H9 (cell line): ENCODE measurements at regions not wholly inside any gene's neighbourhood (a gene's known extent, or its start where the extent isn't known, plus 50 kb on each side); places are given as distances from the start of the nearest gene placed in this dataset.

Experiments used
- DNase-seq: peaks from one replicate; pipeline ENCODE4 v3.0.0-alpha.2; 2017
- H2AFZ ChIP-seq: one replicate; pipeline ENCODE4 v1.6.1; 2013; ENCODE audit warnings: mild to moderate bottlenecking, low read length, control low read depth, moderate library complexity
- H2AK5ac ChIP-seq: 2 replicates; pipeline ENCODE4 v1.6.1; 2013; ENCODE audit warnings: low read length, control low read depth, mixed read lengths; ENCODE audit not compliant: insufficient read length
- H2BK120ac ChIP-seq: one replicate; pipeline ENCODE4 v1.6.1; 2013; ENCODE audit warnings: low read depth, mild to moderate bottlenecking, low read length, control low read depth, inconsistent platforms; ENCODE audit not compliant: poor library complexity, severe bottlenecking
- H2BK12ac ChIP-seq: 2 replicates; pipeline ENCODE4 v1.6.1; 2013; ENCODE audit warnings: low read length, control low read depth, mixed read lengths, low read depth; ENCODE audit not compliant: insufficient read length
- H2BK15ac ChIP-seq: 2 replicates; pipeline ENCODE4 v1.6.1; 2013; ENCODE audit warnings: low read depth, low read length, control low read depth
- H2BK20ac ChIP-seq: one replicate; pipeline ENCODE4 v1.6.1; 2013; ENCODE audit warnings: low read depth, mild to moderate bottlenecking, low read length, control low read depth, inconsistent platforms; ENCODE audit not compliant: poor library complexity, severe bottlenecking
- H2BK5ac ChIP-seq: 2 replicates; pipeline ENCODE4 v1.6.1; 2013; ENCODE audit warnings: low read length, control low read depth, mixed read lengths; ENCODE audit not compliant: insufficient read length
- H3K14ac ChIP-seq: 2 replicates; pipeline ENCODE4 v1.6.1; 2013; ENCODE audit warnings: low read length, control low read depth; ENCODE audit not compliant: insufficient read depth
- H3K18ac ChIP-seq: 2 replicates; pipeline ENCODE4 v1.6.1; 2013; ENCODE audit warnings: low read depth, mild to moderate bottlenecking, mixed read lengths, low read length, control low read depth; ENCODE audit not compliant: insufficient read length
- H3K23ac ChIP-seq: 2 replicates; pipeline ENCODE4 v1.6.1; 2013; ENCODE audit warnings: low read length, control low read depth, mixed read lengths, low read depth; ENCODE audit not compliant: insufficient read length
- H3K23me2 ChIP-seq: 2 replicates; pipeline ENCODE4 v1.6.1; 2013; ENCODE audit warnings: low read depth, mild to moderate bottlenecking, mixed read lengths, low read length, control low read depth; ENCODE audit not compliant: insufficient read length, poor library complexity, severe bottlenecking
- H3K27ac ChIP-seq: 2 replicates; pipeline ENCODE4 v1.5.1; 2013; ENCODE audit warnings: low read length, control low read depth, mixed read lengths, low read depth; ENCODE audit not compliant: insufficient read length
- H3K27me3 ChIP-seq: 2 replicates; pipeline ENCODE4 v1.6.1; 2013; ENCODE audit warnings: low read length, control low read depth, inconsistent platforms; ENCODE audit not compliant: insufficient read depth
- H3K4ac ChIP-seq: 2 replicates; pipeline ENCODE4 v1.6.1; 2013; ENCODE audit warnings: low read depth, mild to moderate bottlenecking, control low read depth, inconsistent platforms, low read length, moderate library complexity
- H3K4me1 ChIP-seq: 2 replicates; pipeline ENCODE4 v1.6.1; 2013; ENCODE audit warnings: low read length, control low read depth, inconsistent platforms; ENCODE audit not compliant: insufficient read depth
- H3K4me2 ChIP-seq: 2 replicates; pipeline ENCODE4 v1.6.1; 2013; ENCODE audit warnings: low read length, control low read depth, mixed read lengths; ENCODE audit not compliant: insufficient read length, insufficient read depth
- H3K56ac ChIP-seq: 2 replicates; pipeline ENCODE4 v1.6.1; 2013; ENCODE audit warnings: low read depth, mild to moderate bottlenecking, mixed read lengths, low read length, control low read depth; ENCODE audit not compliant: insufficient read length
- H3K79me1 ChIP-seq: 2 replicates; pipeline ENCODE4 v1.6.1; 2013; ENCODE audit warnings: low read depth, mild to moderate bottlenecking, moderate library complexity, low read length, control low read depth, inconsistent platforms; ENCODE audit not compliant: insufficient read depth, poor library complexity, severe bottlenecking
- H3K79me2 ChIP-seq: 2 replicates; pipeline ENCODE4 v1.6.1; 2013; ENCODE audit warnings: low read length, control low read depth, inconsistent platforms; ENCODE audit not compliant: insufficient read depth
- H3K9ac ChIP-seq: 2 replicates; pipeline ENCODE4 v1.6.1; 2013; ENCODE audit warnings: low read length, control low read depth, mixed read lengths; ENCODE audit not compliant: insufficient read length; ENCODE audit errors: extremely low read depth
- H3K9me3 ChIP-seq: one replicate; pipeline ENCODE4 v1.6.1; 2013; ENCODE audit warnings: low read depth, low read length, inconsistent platforms; ENCODE audit not compliant: control insufficient read depth
- H3T11ph ChIP-seq: one replicate; pipeline ENCODE4 v1.6.1; 2013; ENCODE audit warnings: mild to moderate bottlenecking, low read length, control low read depth, inconsistent platforms
- H4K20me1 ChIP-seq: one replicate; pipeline ENCODE4 v1.6.1; 2013; ENCODE audit not compliant: control insufficient read depth, insufficient read length, insufficient read depth
- H4K5ac ChIP-seq: 2 replicates; pipeline ENCODE4 v1.6.1; 2013; ENCODE audit warnings: low read depth, mild to moderate bottlenecking, mixed read lengths, low read length, control low read depth; ENCODE audit not compliant: insufficient read length
- H4K8ac ChIP-seq: replicated peaks from 2 replicates; pipeline ENCODE4 v1.6.1; 2013; ENCODE audit warnings: low read length, control low read depth, mixed read lengths, low read depth; ENCODE audit not compliant: insufficient read length
- H4K91ac ChIP-seq: 2 replicates; pipeline ENCODE4 v1.6.1; 2013; ENCODE audit warnings: low read depth, mild to moderate bottlenecking, moderate library complexity, mixed read lengths, low read length, control low read depth; ENCODE audit not compliant: insufficient read length
- H3K27ac Mint-ChIP-seq, 3 experiments: 2 replicates in 2 of 3; 3 replicates in 1 of 3; pipeline ENCODE4 v1.8.0; 2020 to 2021; ENCODE audit warnings: mixed read lengths in 3 of 3, mild to moderate bottlenecking in 1 of 3, moderate library complexity in 1 of 3
- H3K27me3 Mint-ChIP-seq: 2 replicates; pipeline ENCODE4 v1.8.0; 2021; ENCODE audit warnings: low read depth, mild to moderate bottlenecking, moderate library complexity, mixed read lengths
- H3K36me3 Mint-ChIP-seq, 3 experiments: 2 replicates in 2 of 3; 3 replicates in 1 of 3; pipeline ENCODE4 v1.8.0; 2020 to 2021; ENCODE audit warnings: low read depth in 3 of 3, mixed read lengths in 3 of 3; ENCODE audit not compliant: insufficient read depth in 1 of 3
- H3K4me1 Mint-ChIP-seq, 2 experiments: 2 replicates each; pipeline ENCODE4 v1.8.0; 2020; ENCODE audit warnings: mixed read lengths in 2 of 2
- H3K4me3 Mint-ChIP-seq, 2 experiments: 2 replicates in 1 of 2; 3 replicates in 1 of 2; pipeline ENCODE4 v1.8.0; 2020 to 2021; ENCODE audit warnings: mild to moderate bottlenecking in 2 of 2, mixed read lengths in 2 of 2, moderate library complexity in 1 of 2
- H3K9me3 Mint-ChIP-seq, 2 experiments: 2 replicates in 1 of 2; 3 replicates in 1 of 2; pipeline ENCODE4 v1.8.0; 2020; ENCODE audit warnings: mild to moderate bottlenecking in 2 of 2, mixed read lengths in 2 of 2, moderate library complexity in 1 of 2
- TF ChIP-seq, protein P1 (sequence below): fragments of 200-600 bp; sonication (generic); conservative IDR thresholded peaks from 3 replicates; pipeline ENCODE4 v1.8.0; 2021; ENCODE audit warnings: antibody characterized with exemption, mild to moderate bottlenecking

DNA sequence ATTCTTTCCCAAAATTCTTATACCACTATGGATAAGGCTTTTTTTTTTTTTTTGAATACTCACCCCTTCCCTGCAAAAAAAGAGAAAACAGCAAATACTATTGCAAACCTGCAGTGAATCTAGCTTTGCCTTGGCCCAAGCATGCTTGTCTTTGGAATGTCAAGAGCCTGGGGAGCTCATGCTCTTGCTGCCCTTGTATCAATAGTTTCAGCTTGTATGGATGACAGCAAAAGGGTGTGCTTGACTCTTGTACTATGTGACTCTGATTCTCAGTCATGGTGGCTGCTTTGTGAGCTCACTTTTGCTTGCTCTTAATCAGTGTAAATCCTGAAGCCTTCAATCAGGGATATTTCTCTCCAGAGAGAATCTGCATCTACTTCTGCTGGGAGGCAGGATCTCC lies 149.2 kb downstream of the EMP1 start:
- H4K91ac ChIP-seq: no peak overlapping the region
- TF ChIP-seq, protein P1, sequence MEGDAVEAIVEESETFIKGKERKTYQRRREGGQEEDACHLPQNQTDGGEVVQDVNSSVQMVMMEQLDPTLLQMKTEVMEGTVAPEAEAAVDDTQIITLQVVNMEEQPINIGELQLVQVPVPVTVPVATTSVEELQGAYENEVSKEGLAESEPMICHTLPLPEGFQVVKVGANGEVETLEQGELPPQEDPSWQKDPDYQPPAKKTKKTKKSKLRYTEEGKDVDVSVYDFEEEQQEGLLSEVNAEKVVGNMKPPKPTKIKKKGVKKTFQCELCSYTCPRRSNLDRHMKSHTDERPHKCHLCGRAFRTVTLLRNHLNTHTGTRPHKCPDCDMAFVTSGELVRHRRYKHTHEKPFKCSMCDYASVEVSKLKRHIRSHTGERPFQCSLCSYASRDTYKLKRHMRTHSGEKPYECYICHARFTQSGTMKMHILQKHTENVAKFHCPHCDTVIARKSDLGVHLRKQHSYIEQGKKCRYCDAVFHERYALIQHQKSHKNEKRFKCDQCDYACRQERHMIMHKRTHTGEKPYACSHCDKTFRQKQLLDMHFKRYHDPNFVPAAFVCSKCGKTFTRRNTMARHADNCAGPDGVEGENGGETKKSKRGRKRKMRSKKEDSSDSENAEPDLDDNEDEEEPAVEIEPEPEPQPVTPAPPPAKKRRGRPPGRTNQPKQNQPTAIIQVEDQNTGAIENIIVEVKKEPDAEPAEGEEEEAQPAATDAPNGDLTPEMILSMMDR: no peak
- no peaks in the 10 kb centered on the region for H3K23me2 ChIP-seq
- H3K79me1 ChIP-seq: no peaks in the 10 kb centered on the region
- no peak overlapping the region for H2BK15ac ChIP-seq
- no peak overlapping the region for H2BK120ac ChIP-seq
- DNase-seq: no peak
- no peak overlapping the region for H4K5ac ChIP-seq
- no peaks in the 10 kb centered on the region for H3K27me3 ChIP-seq
- H2BK12ac ChIP-seq: no peak overlapping the region
- H3K4me3 Mint-ChIP-seq: no peak overlapping the region
- H3K18ac ChIP-seq: no peak overlapping the region
- H3K9me3 ChIP-seq: no peaks in the 10 kb centered on the region
- no peak overlapping the region for H2BK5ac ChIP-seq
- no peaks in the 10 kb centered on the region for H4K20me1 ChIP-seq
- H3K4me2 ChIP-seq: no peak overlapping the region
- no peak overlapping the region for H2BK20ac ChIP-seq
- H2AFZ ChIP-seq: no peak overlapping the region
- no peaks in the 10 kb centered on the region; a peak in 1 of 5 replicates for H3K9me3 Mint-ChIP-seq
- H2AK5ac ChIP-seq: no peak overlapping the region
- H3K4me1 Mint-ChIP-seq: peaks cover 3 to 4% of the 10 kb centered on the region in 2 experiments
- no peak overlapping the region for H3K27ac ChIP-seq
- H3K27me3 Mint-ChIP-seq: no peaks in the 10 kb centered on the region; the same call in 1 of the 2 replicates
- no peaks in the 10 kb centered on the region; a peak in 1 of 7 replicates for H3K36me3 Mint-ChIP-seq
- no peaks in the 10 kb centered on the region for H3K79me2 ChIP-seq
- no peak overlapping the region for H3K23ac ChIP-seq
- no peak overlapping the region for H3K4ac ChIP-seq
- H3K56ac ChIP-seq: no peak overlapping the region
- no peak overlapping the region for H4K8ac ChIP-seq
- H3T11ph ChIP-seq: no peak overlapping the region
- H3K14ac ChIP-seq: no peak overlapping the region
- no peak overlapping the region for H3K27ac Mint-ChIP-seq
- no peaks in the 10 kb centered on the region for H3K4me1 ChIP-seq
- H3K9ac ChIP-seq: no peak overlapping the region
